Trophoblast cell (in vitro differentiated cells and primary cell): ENCODE measurements at regions not wholly inside any gene's neighbourhood (a gene's known extent, or its start where the extent isn't known, plus 50 kb on each side); places are given as distances from the start of the nearest gene placed in this dataset.

Experiments used
- DNase-seq, 2 donors: peaks; one replicate each; pipeline ENCODE4 v3.0.0-alpha.2; 2016
- H2AFZ ChIP-seq: 2 replicates; pipeline ENCODE4 v1.6.1; 2013; ENCODE audit warnings: low read length, moderate library complexity, mild to moderate bottlenecking; ENCODE audit not compliant: insufficient read depth, poor library complexity
- H2AK5ac ChIP-seq: 2 replicates; pipeline ENCODE4 v1.6.1; 2013; ENCODE audit warnings: mild to moderate bottlenecking, low read length
- H2BK120ac ChIP-seq: 2 replicates; pipeline ENCODE4 v1.6.1; 2013; ENCODE audit warnings: low read length, mild to moderate bottlenecking, moderate library complexity; ENCODE audit not compliant: insufficient read depth, poor library complexity
- H2BK12ac ChIP-seq: 2 replicates; pipeline ENCODE4 v1.6.1; 2013; ENCODE audit warnings: mild to moderate bottlenecking, low read length, moderate library complexity
- H2BK5ac ChIP-seq: 2 replicates; pipeline ENCODE4 v1.6.1; 2013; ENCODE audit warnings: low read length, low read depth, moderate library complexity, mild to moderate bottlenecking; ENCODE audit not compliant: poor library complexity
- H3K14ac ChIP-seq: 2 replicates; pipeline ENCODE4 v1.6.1; 2013; ENCODE audit warnings: mild to moderate bottlenecking, low read length
- H3K18ac ChIP-seq: 2 replicates; pipeline ENCODE4 v1.6.1; 2013; ENCODE audit warnings: mild to moderate bottlenecking, low read length
- H3K23ac ChIP-seq: 2 replicates; pipeline ENCODE4 v1.6.1; 2013; ENCODE audit warnings: low read length
- H3K27ac ChIP-seq: 2 replicates; pipeline ENCODE4 v1.5.1; 2013; ENCODE audit warnings: low read depth, mild to moderate bottlenecking, inconsistent platforms, low read length, moderate library complexity
- H3K27me3 ChIP-seq: 2 replicates; pipeline ENCODE4 v1.6.1; 2013; ENCODE audit warnings: inconsistent platforms, mild to moderate bottlenecking, low read length, moderate library complexity; ENCODE audit not compliant: insufficient read depth
- H3K36me3 ChIP-seq, 2 experiments: 1 replicate in 1 of 2; 2 replicates in 1 of 2; pipeline ENCODE4 v1.6.1; 2013; ENCODE audit warnings: low read length in 2 of 2, mild to moderate bottlenecking in 2 of 2, moderate library complexity in 1 of 2; ENCODE audit not compliant: insufficient read depth in 2 of 2, control insufficient read depth in 1 of 2
- H3K4ac ChIP-seq: 2 replicates; pipeline ENCODE4 v1.6.1; 2013; ENCODE audit warnings: low read depth, mild to moderate bottlenecking, low read length, moderate library complexity
- H3K4me1 ChIP-seq, 2 experiments: 1 replicate in 1 of 2; 2 replicates in 1 of 2; pipeline ENCODE4 v1.6.1; 2013; ENCODE audit warnings: low read length in 2 of 2, mild to moderate bottlenecking in 2 of 2, moderate library complexity in 1 of 2; ENCODE audit not compliant: insufficient read depth in 2 of 2, control insufficient read depth in 1 of 2
- H3K4me2 ChIP-seq: 2 replicates; pipeline ENCODE4 v1.6.1; 2013; ENCODE audit warnings: inconsistent platforms, mild to moderate bottlenecking, low read length, moderate library complexity
- H3K4me3 ChIP-seq: 2 replicates; pipeline ENCODE4 v1.5.1; 2013; ENCODE audit warnings: mild to moderate bottlenecking, low read depth, low read length, inconsistent platforms
- H3K79me1 ChIP-seq: one replicate; pipeline ENCODE4 v1.6.1; 2013; ENCODE audit warnings: low read length
- H3K79me2 ChIP-seq: 2 replicates; pipeline ENCODE4 v1.6.1; 2013; ENCODE audit warnings: low read length, mild to moderate bottlenecking; ENCODE audit not compliant: control insufficient read depth, insufficient read depth, poor library complexity
- H3K9ac ChIP-seq: 2 replicates; pipeline ENCODE4 v1.6.1; 2013; ENCODE audit warnings: mild to moderate bottlenecking, low read length
- H3K9me3 ChIP-seq: 2 replicates; pipeline ENCODE4 v1.6.1; 2013; ENCODE audit warnings: low read depth, mild to moderate bottlenecking, control low read depth, inconsistent platforms, low read length; ENCODE audit not compliant: insufficient read depth
- H4K12ac ChIP-seq: 2 replicates; pipeline ENCODE4 v1.6.1; 2013; ENCODE audit warnings: low read depth, mild to moderate bottlenecking, low read length, moderate library complexity
- H4K8ac ChIP-seq: 2 replicates; pipeline ENCODE4 v1.6.1; 2013; ENCODE audit warnings: low read depth, mild to moderate bottlenecking, low read length, moderate library complexity
- H4K91ac ChIP-seq: one replicate; pipeline ENCODE4 v1.6.1; 2013; ENCODE audit warnings: low read depth, mild to moderate bottlenecking, low read length, moderate library complexity
- WGBS: extraction: QIAGEN DNeasy Blood & Tissue Kit; methylation state at CpG from one replicate; pipeline ENCODE4 v1.1.7; 2013; ENCODE audit warnings: missing lambda C conversion rate; ENCODE audit not compliant: insufficient read length, insufficient coverage; ENCODE audit errors: extremely low coverage; 5-methylcytosine and 5-hydroxymethylcytosine counted together

- Histone ChIP-seq H3K27me3 (no peaks in the 10 kb centered on the region), H3K18ac (no peak overlapping the region), H2BK120ac (no peak overlapping the region), H3K79me1 (no peaks in the 10 kb centered on the region), H2BK12ac (no peak overlapping the region), H3K14ac (no peak overlapping the region), H3K4me3 (no peak overlapping the region), H3K4me2 (no peak overlapping the region), H3K36me3 (no peaks in the 10 kb centered on the region), H3K23ac (no peak overlapping the region), H3K79me2 (no peaks in the 10 kb centered on the region), H2BK5ac (no peak overlapping the region), H4K12ac (no peak overlapping the region), H3K9me3 (no peaks in the 10 kb centered on the region), H3K27ac (no peak overlapping the region), H3K9ac (no peak overlapping the region), H2AFZ (no peak overlapping the region), H4K8ac (no peak overlapping the region), H4K91ac (no peak overlapping the region), H3K4me1 (no peaks in the 10 kb centered on the region), H2AK5ac (no peak overlapping the region), H3K4ac (no peak overlapping the region)
- no CpG with 5 or more reads among the region's 1 CpG for WGBS
- no peak for DNase-seq
These were observed 183.3 kb downstream of the EDN1 start for GRCh38 chr6:12473494-12473893.

DNA sequence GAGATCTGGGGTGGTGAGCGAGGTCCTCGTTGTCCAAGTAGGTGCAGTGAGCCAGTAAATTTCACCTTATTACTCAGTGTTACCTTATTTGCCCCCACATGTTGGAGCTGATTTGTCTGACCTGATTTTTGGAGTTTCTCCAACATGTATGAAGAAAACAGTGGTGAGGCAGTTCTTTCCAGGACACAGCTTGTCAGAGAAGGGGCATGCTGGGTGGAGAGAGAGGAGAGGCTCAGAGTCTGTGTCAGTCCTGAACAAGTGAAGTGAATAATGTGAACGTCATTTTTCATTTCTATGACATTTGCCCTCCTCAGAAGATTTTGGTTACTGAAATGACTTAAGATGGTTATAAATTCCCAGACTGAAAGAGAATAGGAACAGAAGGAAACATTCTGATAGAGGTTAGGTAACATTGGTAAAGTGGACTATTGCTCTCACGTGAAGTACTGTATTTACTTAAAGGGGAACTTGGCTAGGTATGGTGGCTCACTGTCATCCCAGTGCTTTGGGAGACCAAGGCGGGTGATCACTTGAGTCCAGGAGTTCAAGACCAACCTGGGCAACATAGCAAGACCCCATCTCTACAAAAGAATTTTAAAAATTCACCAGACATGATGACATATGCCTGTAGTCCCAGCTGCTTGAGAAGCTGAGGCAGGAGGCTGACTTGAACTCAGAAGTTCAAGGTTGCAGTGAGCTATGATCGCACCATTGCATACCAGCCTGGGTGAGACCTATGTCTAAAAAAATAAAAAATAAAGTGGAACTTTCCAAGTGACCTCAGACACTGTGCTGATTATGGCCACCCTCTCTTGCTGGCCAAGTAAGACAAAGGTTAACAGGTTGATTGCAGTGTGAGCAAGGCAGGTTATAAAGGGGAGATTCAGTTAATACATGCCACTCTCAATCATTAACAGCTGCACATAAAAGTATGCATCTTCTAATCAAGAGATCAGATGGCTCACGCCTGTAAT, 184.3 kb downstream of the EDN1 start:
- Histone ChIP-seq H4K91ac (no peak overlapping the region), H3K79me2 (no peaks in the 10 kb centered on the region)

GRCh38 chr6:12476484-12476883, 186.3 kb downstream of the EDN1 start:
- H2AFZ ChIP-seq = no peak overlapping the region
- H2BK120ac ChIP-seq = no peak overlapping the region

More for the DNA sequence above, 184.3 kb downstream of the EDN1 start:
- Histone ChIP-seq H3K9ac (no peak overlapping the region), H3K4me1 (no peaks in the 10 kb centered on the region), H2AFZ (no peak overlapping the region), H3K4me2 (no peak overlapping the region), H3K9me3 (no peaks in the 10 kb centered on the region), H2BK12ac (no peak overlapping the region), H3K27me3 (no peaks in the 10 kb centered on the region), H3K27ac (no peak overlapping the region), H4K12ac (no peak overlapping the region), H3K23ac (no peak overlapping the region), H2AK5ac (no peak overlapping the region), H2BK5ac (no peak overlapping the region), H3K18ac (no peak overlapping the region), H3K4ac (no peak overlapping the region), H2BK120ac (no peak overlapping the region), H3K4me3 (no peak overlapping the region), H3K36me3 (no peaks in the 10 kb centered on the region), H3K14ac (no peak overlapping the region), H4K8ac (no peak overlapping the region), H3K79me1 (no peaks in the 10 kb centered on the region)
- DNase-seq = no peak
- WGBS = no CpG with 5 or more reads among the region's 7 CpGs

DNA sequence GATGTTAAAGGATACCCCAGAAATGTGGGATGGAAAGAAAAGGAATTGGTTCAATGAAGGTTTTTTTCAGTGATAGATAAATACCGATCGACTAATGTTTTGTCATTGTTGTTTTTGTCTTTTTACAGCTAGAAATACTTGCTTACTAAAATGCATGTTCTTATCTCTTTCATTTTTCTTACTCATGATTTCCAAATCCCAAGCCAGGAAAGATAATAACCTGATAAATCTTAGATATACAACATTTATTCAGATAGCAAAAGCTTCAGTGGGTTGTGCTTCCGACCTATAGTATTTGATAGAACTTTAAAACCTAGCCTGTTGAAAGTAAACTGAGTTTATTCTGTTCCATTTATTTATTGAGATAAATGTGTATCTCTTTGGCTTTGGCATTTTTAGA, 187.5 kb downstream of the EDN1 start:
- Histone ChIP-seq H4K12ac (no peak overlapping the region), H2BK12ac (no peak overlapping the region), H3K4me2 (no peak overlapping the region), H3K18ac (no peak overlapping the region), H3K4me1 (no peaks in the 10 kb centered on the region), H3K4ac (no peak overlapping the region), H4K8ac (no peak overlapping the region), H4K91ac (no peak overlapping the region), H2BK120ac (no peak overlapping the region), H3K79me2 (no peaks in the 10 kb centered on the region), H2AK5ac (no peak overlapping the region), H3K23ac (no peak overlapping the region), H3K9ac (no peak overlapping the region), H3K9me3 (no peaks in the 10 kb centered on the region), H3K14ac (no peak overlapping the region), H2AFZ (no peak overlapping the region), H3K4me3 (no peak overlapping the region), H3K27ac (no peak overlapping the region), H3K79me1 (no peaks in the 10 kb centered on the region), H3K36me3 (no peaks in the 10 kb centered on the region), H3K27me3 (no peaks in the 10 kb centered on the region), H2BK5ac (no peak overlapping the region)
- WGBS = no CpG with 5 or more reads among the region's 3 CpGs
- peak in 1 of 2 donors; percentile 55 for DNase-seq

More at GRCh38 chr6:12476484-12476883, 186.3 kb downstream of the EDN1 start:
- Histone ChIP-seq H4K12ac (no peak overlapping the region), H4K8ac (no peak overlapping the region), H2AK5ac (no peak overlapping the region), H3K79me2 (no peaks in the 10 kb centered on the region), H3K14ac (no peak overlapping the region), H3K4me1 (no peaks in the 10 kb centered on the region), H3K27me3 (no peaks in the 10 kb centered on the region), H4K91ac (no peak overlapping the region), H3K27ac (no peak overlapping the region), H3K9me3 (no peaks in the 10 kb centered on the region), H3K79me1 (no peaks in the 10 kb centered on the region), H3K4me2 (no peak overlapping the region), H2BK5ac (no peak overlapping the region), H2BK12ac (no peak overlapping the region), H3K23ac (no peak overlapping the region), H3K36me3 (no peaks in the 10 kb centered on the region), H3K9ac (no peak overlapping the region), H3K18ac (no peak overlapping the region), H3K4ac (no peak overlapping the region), H3K4me3 (no peak overlapping the region)
- DNase-seq = no peak
